Loucy (cell line): ENCODE measurements at regions not wholly inside any gene's neighbourhood (a gene's known extent, or its start where the extent isn't known, plus 50 kb on each side); places are given as distances from the start of the nearest gene placed in this dataset.

Experiments used
- EZH2phosphoT487 ChIP-seq: fragments of 200-600 bp; IDR thresholded peaks from 2 replicates; pipeline ENCODE4 v1.6.1; 2018; ENCODE audit warnings: antibody characterized with exemption, mild to moderate bottlenecking, moderate library complexity, borderline replicate concordance
- TF ChIP-seq, protein P1 (sequence below): fragments of 200-600 bp; sonication (generic); conservative IDR thresholded peaks from 2 replicates; pipeline ENCODE4 v1.5.1; 2014; ENCODE audit warnings: mild to moderate bottlenecking, antibody characterized with exemption, low read length

DNA sequence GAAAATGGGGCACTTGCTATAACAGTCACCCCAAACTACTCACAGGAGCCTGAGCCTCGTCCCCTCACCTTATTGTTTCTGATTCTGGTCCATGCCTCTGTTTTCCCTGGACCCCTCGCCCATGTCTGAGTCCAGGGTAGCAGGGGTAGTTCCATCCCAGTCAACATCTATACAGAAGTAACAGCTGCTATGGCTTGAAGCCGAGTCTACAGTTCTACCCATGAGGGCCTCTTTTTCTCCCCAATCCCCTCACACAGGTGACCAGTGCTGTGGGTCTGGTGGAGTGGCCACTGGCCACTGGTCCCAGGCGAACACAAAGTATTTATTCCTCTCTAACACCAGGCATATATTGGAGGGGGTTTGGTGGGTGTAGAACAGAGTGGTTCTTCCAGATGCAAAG is 116.4 kb downstream of the ZNF280B start:
- TF ChIP-seq, protein P1, sequence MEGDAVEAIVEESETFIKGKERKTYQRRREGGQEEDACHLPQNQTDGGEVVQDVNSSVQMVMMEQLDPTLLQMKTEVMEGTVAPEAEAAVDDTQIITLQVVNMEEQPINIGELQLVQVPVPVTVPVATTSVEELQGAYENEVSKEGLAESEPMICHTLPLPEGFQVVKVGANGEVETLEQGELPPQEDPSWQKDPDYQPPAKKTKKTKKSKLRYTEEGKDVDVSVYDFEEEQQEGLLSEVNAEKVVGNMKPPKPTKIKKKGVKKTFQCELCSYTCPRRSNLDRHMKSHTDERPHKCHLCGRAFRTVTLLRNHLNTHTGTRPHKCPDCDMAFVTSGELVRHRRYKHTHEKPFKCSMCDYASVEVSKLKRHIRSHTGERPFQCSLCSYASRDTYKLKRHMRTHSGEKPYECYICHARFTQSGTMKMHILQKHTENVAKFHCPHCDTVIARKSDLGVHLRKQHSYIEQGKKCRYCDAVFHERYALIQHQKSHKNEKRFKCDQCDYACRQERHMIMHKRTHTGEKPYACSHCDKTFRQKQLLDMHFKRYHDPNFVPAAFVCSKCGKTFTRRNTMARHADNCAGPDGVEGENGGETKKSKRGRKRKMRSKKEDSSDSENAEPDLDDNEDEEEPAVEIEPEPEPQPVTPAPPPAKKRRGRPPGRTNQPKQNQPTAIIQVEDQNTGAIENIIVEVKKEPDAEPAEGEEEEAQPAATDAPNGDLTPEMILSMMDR, result no peak
- no peak for TF ChIP-seq EZH2phosphoT487
